Ovary (tissue), 3 donors: ENCODE measurements at regions not wholly inside any gene's neighbourhood (a gene's known extent, or its start where the extent isn't known, plus 50 kb on each side); places are given as distances from the start of the nearest gene placed in this dataset.

Experiments
- CTCF ChIP-seq, 3 donors: fragments of 450-650 bp in 2 of 3; fragments of 200-600 bp in 1 of 3; IDR thresholded peaks; one replicate each; pipeline versions ENCODE4 v1.5.1 to v1.8.0; 2016 to 2022; ENCODE audit warnings: antibody characterized with exemption in 3 of 3, mild to moderate bottlenecking in 1 of 3
- POLR2A ChIP-seq: fragments of 450-650 bp; IDR thresholded peaks from one replicate; pipeline ENCODE4 v1.6.1; 2017; ENCODE audit warnings: antibody characterized with exemption, mild to moderate bottlenecking, moderate library complexity
- donor health status: DM: no; HTN: no; CAD: no.

GRCh38 chr10:113263056-113263455, 289.8 kb upstream of the HABP2 start:
- no peak for TF ChIP-seq CTCF (IDR thresholded peaks at IDR 0.05)
- TF ChIP-seq POLR2A: no peak
